ENCODE measurements at regions not wholly inside any gene's neighbourhood (a gene's known extent, or its start where the extent isn't known, plus 50 kb on each side); places are given as distances from the start of the nearest gene placed in this dataset.

DNA sequence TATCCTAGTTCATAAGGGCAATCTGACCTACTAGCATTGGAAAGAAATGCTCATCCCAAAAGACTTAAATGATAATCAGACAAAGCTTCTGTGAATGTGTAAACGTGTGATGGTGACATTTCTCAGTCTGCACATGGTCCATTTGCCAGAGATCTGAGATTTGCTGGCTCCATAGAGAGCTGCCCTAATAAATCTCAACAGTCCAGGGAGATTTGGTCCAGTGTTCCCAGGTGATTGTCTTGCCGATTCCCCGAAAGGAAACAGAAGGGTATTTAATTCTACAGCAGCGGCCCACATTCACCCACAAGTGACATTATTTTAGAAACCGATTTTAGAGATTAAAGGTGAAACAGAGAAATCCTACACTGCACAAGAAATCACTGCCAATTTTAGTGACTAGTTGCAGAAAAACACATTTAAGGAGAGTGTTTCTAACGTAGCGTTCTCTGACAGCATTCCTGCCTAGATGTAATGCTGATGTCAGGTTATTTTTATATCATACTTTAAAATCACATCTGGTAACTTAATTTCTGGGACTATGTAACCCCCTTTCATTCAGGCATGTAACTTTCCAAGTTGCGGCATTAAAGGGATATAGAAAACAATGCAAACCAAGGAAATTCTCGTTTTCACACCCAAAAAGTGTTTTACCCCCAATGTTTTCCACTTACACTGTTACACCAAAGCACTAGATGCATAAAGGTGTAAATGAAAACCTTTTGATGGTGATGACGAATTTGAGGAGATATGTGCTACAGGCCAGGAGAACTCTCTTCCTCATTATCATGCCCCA lies 231.9 kb upstream of the FN1 start:
- no peak for ATAC-seq
- no TSS peak for BruUV-seq (replicated peaks)
- intact Hi-C loops (cut with micrococcal nuclease; ENCODE audit: unreplicated experiment) (loop anchor here (5.0 to 10.0 kb wide), 2 partner anchors 145 to 213 kb away; no protein-coding TSS in a partner anchor), in situ Hi-C loops (cut with MboI) (no loop called here)
- Histone ChIP-seq H3K4me1 (ENCODE audit: control insufficient read depth, insufficient read depth, low read length) (no peaks in the 10 kb centered on the region), H3K9me3 (replicated peaks; ENCODE audit: control insufficient read depth, insufficient read depth, low read length) (no peaks in the 10 kb centered on the region), H3K27ac (ENCODE audit: control insufficient read depth, insufficient read depth) (no peak overlapping the region), H3K79me2 (ENCODE audit: control insufficient read depth, insufficient read depth, low read length) (no peaks in the 10 kb centered on the region), H3K27me3 (replicated peaks in 1 of 2; ENCODE audit: control insufficient read depth in 2 of 2, insufficient read depth in 2 of 2, low read length in 1 of 2) (no peaks in the 10 kb centered on the region), H3K4me3 (no peak overlapping the region), H3K9ac (ENCODE audit: control insufficient read depth, insufficient read depth, low read length) (no peak overlapping the region), H2AFZ (ENCODE audit: control insufficient read depth, low read depth, low read length) (no peak overlapping the region), H3K36me3 (ENCODE audit: control insufficient read depth in 2 of 2, insufficient read depth in 2 of 2, low read length in 1 of 2) (no peaks in the 10 kb centered on the region), H3K4me2 (ENCODE audit: control insufficient read depth, insufficient read depth) (no peak overlapping the region), H4K20me1 (ENCODE audit: control insufficient read depth, insufficient read depth) (no peaks in the 10 kb centered on the region)
- RAD21 ChIA-PET (ENCODE audit: unreplicated experiment) = interaction anchor here (1.1 kb wide), 1 partner anchor 49 kb away, joined by 3 read pairs; no protein-coding TSS in a partner anchor
- 50% methylated on average over 10 of the region's 10 CpGs for WGBS (ENCODE audit: insufficient coverage, insufficient replicate concordance, low lambda C conversion rate, missing lambda C conversion rate)
- POLR2A ChIA-PET = no interaction called here
- TF ChIP-seq NFYB (IDR thresholded peaks at IDR 0.05; ENCODE audit: insufficient read depth, low read depth, low read length) = no peak
- TF ChIP-seq CREB1 (IDR thresholded peaks at IDR 0.05; ENCODE audit: low read depth) = no peak
- no peak for TF ChIP-seq KDM1A (IDR thresholded peaks at IDR 0.05; ENCODE audit: borderline replicate concordance)
- no peak for TF ChIP-seq NR2C1 (IDR thresholded peaks at IDR 0.05)
- no peak for TF ChIP-seq CEBPB (IDR thresholded peaks at IDR 0.05; ENCODE audit: borderline replicate concordance in 1 of 2, low read depth in 2 of 2, low read length in 2 of 2)
- no peak for TF ChIP-seq JUNB (IDR thresholded peaks at IDR 0.05)
- TF ChIP-seq, protein P1, sequence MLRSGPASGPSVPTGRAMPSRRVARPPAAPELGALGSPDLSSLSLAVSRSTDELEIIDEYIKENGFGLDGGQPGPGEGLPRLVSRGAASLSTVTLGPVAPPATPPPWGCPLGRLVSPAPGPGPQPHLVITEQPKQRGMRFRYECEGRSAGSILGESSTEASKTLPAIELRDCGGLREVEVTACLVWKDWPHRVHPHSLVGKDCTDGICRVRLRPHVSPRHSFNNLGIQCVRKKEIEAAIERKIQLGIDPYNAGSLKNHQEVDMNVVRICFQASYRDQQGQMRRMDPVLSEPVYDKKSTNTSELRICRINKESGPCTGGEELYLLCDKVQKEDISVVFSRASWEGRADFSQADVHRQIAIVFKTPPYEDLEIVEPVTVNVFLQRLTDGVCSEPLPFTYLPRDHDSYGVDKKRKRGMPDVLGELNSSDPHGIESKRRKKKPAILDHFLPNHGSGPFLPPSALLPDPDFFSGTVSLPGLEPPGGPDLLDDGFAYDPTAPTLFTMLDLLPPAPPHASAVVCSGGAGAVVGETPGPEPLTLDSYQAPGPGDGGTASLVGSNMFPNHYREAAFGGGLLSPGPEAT (IDR thresholded peaks at IDR 0.05; ENCODE audit: low read depth) = no peak
- no peak for TF ChIP-seq CHD2 (IDR thresholded peaks at IDR 0.05; ENCODE audit: borderline replicate concordance, low read depth, low read length)
- TF ChIP-seq DPF2 (IDR thresholded peaks at IDR 0.05) = no peak
- DNase-seq (ENCODE audit: low read depth, low spot score) = no peak
- CTCF ChIA-PET = interaction anchor here (1.2 to 1.3 kb wide), 2 partner anchors 9 to 80 kb away, joined by 3 read pairs; no protein-coding TSS in a partner anchor
- SMC1A ChIA-PET (ENCODE audit: uncharacterized antibody, unreplicated experiment) = interaction anchor here (0.6 to 2.5 kb wide), 5 partner anchors 9 to 222 kb away, joined by 3 to 11 read pairs (median 3); no protein-coding TSS in a partner anchor
- FAIRE-seq = no peak
